ENCODE measurements at regions not wholly inside any gene's neighbourhood (a gene's known extent, or its start where the extent isn't known, plus 50 kb on each side); places are given as distances from the start of the nearest gene placed in this dataset.
A peak's percentile ranks its signal among the peaks of the same experiment; 100 is the strongest.

DNA sequence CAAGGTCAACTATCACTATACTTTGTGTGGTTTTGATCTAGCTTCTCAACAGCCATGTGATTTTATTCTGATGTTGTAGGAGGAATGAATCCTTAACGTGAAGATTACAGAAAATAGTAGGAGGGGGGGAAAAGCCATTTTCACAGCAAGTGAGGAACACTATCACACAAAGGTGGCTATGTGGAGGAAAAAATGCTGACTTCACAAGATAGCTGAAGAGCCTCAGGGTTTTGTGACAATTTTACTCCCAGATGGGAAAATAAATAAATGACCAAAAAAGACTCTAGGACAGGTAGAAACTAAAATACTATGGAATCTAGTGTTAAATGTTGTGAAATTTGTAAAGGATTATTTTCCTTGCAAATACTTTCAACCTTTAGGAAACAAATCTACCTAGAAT, 281.0 kb downstream of the ADRA2A start:
- no peak for DNase-seq (ENCODE audit: low spot score)
- TF ChIP-seq, protein P1, sequence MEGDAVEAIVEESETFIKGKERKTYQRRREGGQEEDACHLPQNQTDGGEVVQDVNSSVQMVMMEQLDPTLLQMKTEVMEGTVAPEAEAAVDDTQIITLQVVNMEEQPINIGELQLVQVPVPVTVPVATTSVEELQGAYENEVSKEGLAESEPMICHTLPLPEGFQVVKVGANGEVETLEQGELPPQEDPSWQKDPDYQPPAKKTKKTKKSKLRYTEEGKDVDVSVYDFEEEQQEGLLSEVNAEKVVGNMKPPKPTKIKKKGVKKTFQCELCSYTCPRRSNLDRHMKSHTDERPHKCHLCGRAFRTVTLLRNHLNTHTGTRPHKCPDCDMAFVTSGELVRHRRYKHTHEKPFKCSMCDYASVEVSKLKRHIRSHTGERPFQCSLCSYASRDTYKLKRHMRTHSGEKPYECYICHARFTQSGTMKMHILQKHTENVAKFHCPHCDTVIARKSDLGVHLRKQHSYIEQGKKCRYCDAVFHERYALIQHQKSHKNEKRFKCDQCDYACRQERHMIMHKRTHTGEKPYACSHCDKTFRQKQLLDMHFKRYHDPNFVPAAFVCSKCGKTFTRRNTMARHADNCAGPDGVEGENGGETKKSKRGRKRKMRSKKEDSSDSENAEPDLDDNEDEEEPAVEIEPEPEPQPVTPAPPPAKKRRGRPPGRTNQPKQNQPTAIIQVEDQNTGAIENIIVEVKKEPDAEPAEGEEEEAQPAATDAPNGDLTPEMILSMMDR (IDR thresholded peaks at IDR 0.05; ENCODE audit: extremely low read depth, missing control alignments) = no peak

DNA sequence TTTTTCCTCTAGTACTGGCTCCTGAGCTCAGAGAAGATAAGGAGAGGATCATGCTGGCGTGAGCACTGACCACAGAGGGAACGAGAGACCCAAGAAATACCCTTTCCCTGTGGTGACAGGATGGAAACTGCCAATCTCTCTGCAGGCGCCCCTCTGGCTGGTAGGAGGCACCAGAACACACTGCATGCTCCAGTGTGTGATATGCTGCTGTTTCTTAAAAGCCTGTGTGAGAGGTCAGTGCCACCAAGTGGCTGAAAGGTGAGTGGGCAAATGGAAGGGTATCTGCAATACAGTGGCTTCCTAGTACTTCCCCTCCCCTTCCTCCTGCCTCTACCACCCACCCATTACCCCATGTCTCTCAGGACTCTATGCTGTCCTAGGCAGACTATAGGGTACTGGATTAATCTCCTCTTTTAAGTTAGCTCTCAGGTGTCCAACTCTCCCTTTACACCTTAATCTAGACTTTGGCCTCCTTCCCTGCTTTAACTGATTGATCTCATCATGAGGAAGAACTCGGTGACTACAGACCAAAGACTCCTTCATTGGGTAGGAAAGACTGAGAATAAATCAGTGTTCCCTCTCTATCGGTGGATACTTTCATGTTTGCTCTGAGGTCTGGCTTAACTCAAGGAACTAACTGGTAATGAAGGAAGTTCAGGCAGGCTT, 283.6 kb downstream of the ADRA2A start:
- DNase-seq (ENCODE audit: low spot score) = peak; percentile 29
- TF ChIP-seq, protein P1 (IDR thresholded peaks at IDR 0.05; ENCODE audit: extremely low read depth, missing control alignments) = peak; percentile 44

DNA sequence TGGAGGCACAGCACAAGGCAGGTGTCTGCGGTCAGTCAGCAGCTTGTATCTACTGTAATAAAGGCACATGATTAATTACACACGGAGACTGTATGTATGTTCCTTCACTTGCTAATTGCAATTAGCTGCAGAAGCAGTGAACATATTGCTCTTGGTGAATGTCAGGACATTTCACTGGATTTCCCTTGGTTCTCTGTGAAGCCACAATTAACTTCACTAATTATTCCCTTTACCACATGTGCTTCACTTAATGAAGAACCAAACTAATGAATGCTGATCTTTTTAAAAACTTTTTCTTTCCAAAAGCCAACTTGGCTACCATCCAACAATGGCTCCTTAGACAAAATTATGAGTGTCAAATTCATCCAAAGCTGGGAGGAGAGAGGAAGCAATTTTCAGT, 290.7 kb downstream of the ADRA2A start:
- no peak for DNase-seq (ENCODE audit: low spot score)
- TF ChIP-seq, protein P1 (IDR thresholded peaks at IDR 0.05; ENCODE audit: extremely low read depth, missing control alignments) = no peak

DNA sequence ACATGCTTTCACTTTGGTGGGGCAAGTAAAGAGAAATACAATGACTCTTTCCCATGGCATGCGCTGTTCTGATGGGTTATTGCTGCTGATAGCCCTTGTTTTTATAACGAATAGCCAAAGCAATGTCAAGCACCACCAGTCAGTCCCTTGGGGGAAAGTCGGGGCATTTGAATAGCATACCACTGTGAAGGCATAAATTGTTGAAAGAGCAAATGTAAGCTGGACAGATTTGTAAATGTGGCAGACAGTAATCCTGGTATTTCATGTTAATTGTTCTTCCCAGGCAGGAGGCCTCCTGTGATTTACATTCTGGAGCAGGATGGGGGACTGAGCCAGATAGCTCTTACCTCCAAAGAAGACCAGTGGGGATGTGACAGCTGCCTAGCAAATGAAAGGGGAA, 293.3 kb downstream of the ADRA2A start:
- TF ChIP-seq, protein P1 (IDR thresholded peaks at IDR 0.05; ENCODE audit: extremely low read depth, missing control alignments) = no peak
- no peak for DNase-seq (ENCODE audit: low spot score)

DNA sequence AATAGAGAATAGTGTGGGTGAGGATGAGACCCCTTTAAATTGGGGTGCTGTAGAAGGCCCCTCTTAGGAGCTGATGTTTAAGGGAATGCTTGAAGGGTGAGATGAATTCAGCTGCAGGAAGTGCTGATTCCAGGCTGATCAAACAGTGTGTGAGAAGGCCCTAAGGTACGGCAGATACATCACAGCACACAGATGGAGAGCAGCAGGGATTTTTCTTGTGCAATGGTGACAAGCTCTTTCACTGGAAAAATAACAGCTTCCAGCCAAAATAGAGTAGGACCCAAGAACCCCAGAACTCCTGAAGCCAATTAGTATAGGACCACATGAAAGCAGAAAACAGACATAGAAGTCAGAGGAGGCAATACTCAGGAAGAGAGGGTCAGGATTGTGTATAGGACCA, 296.9 kb downstream of the ADRA2A start:
- TF ChIP-seq, protein P1 (IDR thresholded peaks at IDR 0.05; ENCODE audit: extremely low read depth, missing control alignments) = no peak
- no peak for DNase-seq (ENCODE audit: low spot score)

DNA sequence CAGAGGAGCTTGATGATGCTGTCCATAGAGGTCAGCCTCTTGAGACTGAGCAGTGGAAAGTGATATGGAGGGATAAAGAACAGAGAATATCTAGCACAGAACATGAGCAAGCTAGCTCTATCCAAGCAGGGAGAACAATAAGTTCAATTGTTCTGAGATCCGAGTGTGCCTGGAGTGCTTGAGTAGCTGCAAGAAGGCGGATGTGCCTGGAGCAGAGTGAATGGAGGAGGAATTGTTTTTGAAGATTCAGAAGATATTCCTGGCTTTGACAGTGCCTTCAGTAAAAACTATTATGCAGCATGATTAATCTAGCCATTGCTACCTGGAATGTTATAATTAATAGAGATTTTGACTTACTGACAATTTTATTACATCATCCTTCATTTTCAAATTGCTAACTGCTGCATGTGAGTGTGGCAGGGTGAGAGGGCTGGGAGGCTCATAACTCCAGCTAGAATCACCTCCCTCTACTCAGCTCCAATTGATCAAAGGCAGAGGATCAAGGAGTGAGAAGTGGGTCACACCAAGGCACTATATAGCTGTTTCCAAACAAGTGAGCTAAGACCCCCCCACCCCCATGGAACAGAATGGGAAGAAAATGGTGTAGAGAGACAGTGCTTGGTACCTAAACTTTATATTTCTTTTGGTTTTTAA, 302.8 kb downstream of the ADRA2A start:
- TF ChIP-seq, protein P1 (IDR thresholded peaks at IDR 0.05; ENCODE audit: extremely low read depth, missing control alignments) = no peak
- no peak for DNase-seq (ENCODE audit: low spot score)

DNA sequence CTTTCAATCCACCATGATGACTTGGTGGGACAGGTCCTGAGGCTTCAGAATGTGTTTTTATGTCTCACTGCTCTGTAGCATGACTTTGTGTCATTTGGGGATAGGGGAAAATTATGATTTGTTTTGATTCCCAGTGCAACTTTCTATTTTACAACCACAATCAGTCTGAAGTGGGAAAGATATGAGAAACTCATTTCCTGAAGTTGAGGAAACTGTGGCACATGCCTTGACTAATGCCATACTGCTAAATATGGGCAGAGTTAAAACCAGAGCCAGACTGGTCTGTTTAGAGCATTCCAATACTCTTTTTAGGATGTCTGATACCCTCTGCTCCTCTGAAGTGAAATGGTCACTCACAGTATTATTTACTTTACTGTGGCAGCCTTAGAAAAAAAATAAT, 307.7 kb downstream of the ADRA2A start:
- DNase-seq (ENCODE audit: low spot score) = no peak
- TF ChIP-seq, protein P1 (IDR thresholded peaks at IDR 0.05; ENCODE audit: extremely low read depth, missing control alignments) = no peak

Data from GM20000 (cell line).